Vagina (tissue), 2 donors: ENCODE measurements at regions not wholly inside any gene's neighbourhood (a gene's known extent, or its start where the extent isn't known, plus 50 kb on each side); places are given as distances from the start of the nearest gene placed in this dataset.

Source experiments
- DNase-seq, 2 donors: peaks; one replicate each; pipeline ENCODE4 v3.0.0-alpha.2; 2017; ENCODE audit errors: extremely low spot score in 2 of 2
- H3K27ac ChIP-seq: fragments of 200-600 bp; sonication (generic); one replicate; pipeline ENCODE4 v1.5.1; 2019
- H3K27me3 ChIP-seq: fragments of 200-600 bp; sonication (generic); one replicate; pipeline ENCODE4 v1.5.1; 2019
- H3K36me3 ChIP-seq, 2 donors: fragments of 200-600 bp; sonication (generic); one replicate each; pipeline ENCODE4 v1.5.1; 2017 to 2019
- H3K4me1 ChIP-seq: fragments of 200-600 bp; sonication (generic); one replicate; pipeline ENCODE4 v1.5.1; 2019
- H3K4me3 ChIP-seq, 2 donors: fragments of 200-600 bp; sonication (generic); 1 replicate in 1 of 2; 2 replicates in 1 of 2; pipeline ENCODE4 v1.5.1; 2016 to 2019
- H3K9me3 ChIP-seq: fragments of 200-600 bp; sonication (generic); one replicate; pipeline ENCODE4 v1.5.1; 2019
- POLR2A ChIP-seq, 2 donors: fragments of 450-650 bp; IDR thresholded peaks; one replicate each; pipeline ENCODE4 v1.6.1; 2017; ENCODE audit warnings: antibody characterized with exemption in 2 of 2, mild to moderate bottlenecking in 2 of 2, moderate library complexity in 2 of 2
- POLR2AphosphoS5 ChIP-seq, 2 donors: sonication (generic); formaldehyde crosslinking; IDR thresholded peaks; one replicate each; pipeline ENCODE4 v1.9.0; 2017; ENCODE audit warnings: antibody characterized with exemption in 2 of 2, mild to moderate bottlenecking in 2 of 2, low read depth in 1 of 2; ENCODE audit not compliant: insufficient read depth in 1 of 2
- intact Hi-C: fragments of 100-400 bp; cut with DNase I; formaldehyde crosslinking; loops from one replicate; pipeline ENCODE4 v1.15.1; 2023
- TF ChIP-seq, protein P1 (sequence below), 3 experiments: fragments of 450-650 bp in 2 of 3; fragments of 200-600 bp in 1 of 3; sonication (generic) in 1 of 3; IDR thresholded peaks; one replicate each; pipeline ENCODE4 v1.5.1; 2017 to 2019; ENCODE audit warnings: antibody characterized with exemption in 3 of 3, mild to moderate bottlenecking in 2 of 3, moderate library complexity in 2 of 3

DNA sequence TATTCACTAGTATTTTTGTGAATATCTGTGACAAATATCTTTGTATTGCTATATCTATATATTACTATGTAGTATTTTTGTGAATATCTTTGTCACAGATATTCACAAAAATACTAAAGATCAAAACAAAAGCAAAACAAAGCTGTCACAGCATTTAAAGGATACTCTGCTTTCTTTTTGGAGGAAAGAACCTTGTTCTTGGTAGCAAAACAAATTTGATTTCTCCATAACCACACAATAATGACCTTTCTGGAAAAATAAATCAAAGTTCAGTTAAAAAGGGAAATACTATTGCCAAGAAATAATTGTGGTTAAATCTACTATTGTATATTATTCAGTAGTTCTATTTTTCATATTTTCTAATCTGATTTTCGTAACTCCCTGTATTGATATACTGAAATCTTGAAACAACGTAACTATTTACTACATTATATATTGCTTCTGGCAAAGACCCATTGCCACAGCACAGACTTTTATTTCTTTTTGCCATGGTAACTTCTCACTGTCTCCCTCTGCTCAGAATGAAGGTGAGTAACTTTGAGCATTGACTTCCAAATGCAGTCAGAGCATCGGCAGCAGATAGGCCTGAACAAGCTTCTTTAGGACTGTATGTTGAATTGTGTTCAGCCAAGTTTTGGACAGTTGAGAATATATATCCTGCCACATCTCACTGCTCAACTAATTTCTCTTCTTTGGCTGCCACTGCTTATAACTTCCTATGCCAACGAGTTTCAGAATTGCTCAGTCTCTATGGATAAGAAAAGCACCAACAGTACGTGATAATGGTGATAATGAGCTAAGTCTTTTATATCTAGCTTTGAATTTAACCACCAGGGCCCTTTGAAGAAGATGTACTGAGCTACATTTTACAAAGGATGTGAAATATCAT is 1097.2 kb upstream of the GJE1 start:
- H3K9me3 ChIP-seq = no peaks in the 10 kb centered on the region
- H3K4me1 ChIP-seq = no peaks in the 10 kb centered on the region
- H3K27ac ChIP-seq = no peak overlapping the region
- H3K36me3 ChIP-seq = no peaks in the 10 kb centered on the region
- no peak for DNase-seq
- intact Hi-C loops = no loop called here
- TF ChIP-seq, protein P1, sequence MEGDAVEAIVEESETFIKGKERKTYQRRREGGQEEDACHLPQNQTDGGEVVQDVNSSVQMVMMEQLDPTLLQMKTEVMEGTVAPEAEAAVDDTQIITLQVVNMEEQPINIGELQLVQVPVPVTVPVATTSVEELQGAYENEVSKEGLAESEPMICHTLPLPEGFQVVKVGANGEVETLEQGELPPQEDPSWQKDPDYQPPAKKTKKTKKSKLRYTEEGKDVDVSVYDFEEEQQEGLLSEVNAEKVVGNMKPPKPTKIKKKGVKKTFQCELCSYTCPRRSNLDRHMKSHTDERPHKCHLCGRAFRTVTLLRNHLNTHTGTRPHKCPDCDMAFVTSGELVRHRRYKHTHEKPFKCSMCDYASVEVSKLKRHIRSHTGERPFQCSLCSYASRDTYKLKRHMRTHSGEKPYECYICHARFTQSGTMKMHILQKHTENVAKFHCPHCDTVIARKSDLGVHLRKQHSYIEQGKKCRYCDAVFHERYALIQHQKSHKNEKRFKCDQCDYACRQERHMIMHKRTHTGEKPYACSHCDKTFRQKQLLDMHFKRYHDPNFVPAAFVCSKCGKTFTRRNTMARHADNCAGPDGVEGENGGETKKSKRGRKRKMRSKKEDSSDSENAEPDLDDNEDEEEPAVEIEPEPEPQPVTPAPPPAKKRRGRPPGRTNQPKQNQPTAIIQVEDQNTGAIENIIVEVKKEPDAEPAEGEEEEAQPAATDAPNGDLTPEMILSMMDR (IDR thresholded peaks at IDR 0.05) = no peak
- TF ChIP-seq POLR2AphosphoS5 (IDR thresholded peaks at IDR 0.05; ENCODE audit: insufficient read depth in 1 of 2, low read depth in 1 of 2) (no peak), POLR2A (IDR thresholded peaks at IDR 0.05) (no peak)
- H3K4me3 ChIP-seq = no peak overlapping the region
- no peaks in the 10 kb centered on the region for H3K27me3 ChIP-seq

DNA sequence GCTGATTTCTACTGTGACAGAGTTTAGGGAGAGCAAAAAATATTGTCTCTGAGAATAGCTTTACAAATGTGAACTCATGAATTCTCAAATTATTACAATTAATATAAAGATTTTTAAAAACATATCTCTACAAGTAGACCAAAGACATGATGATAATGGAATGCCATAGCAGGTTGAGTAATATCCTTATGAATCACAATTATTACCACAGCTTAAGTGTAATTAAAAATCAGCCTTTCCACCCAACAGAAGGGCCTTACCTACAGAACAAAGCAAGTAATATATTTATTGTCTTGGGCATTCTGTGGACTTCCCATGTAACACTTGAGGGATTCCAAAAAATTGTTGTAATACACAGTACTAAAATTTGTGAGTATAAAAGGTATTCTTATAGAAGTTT is 1099.6 kb upstream of the GJE1 start:
- Histone ChIP-seq H3K9me3 (no peaks in the 10 kb centered on the region), H3K4me3 (no peak overlapping the region), H3K27ac (no peak overlapping the region), H3K27me3 (no peaks in the 10 kb centered on the region), H3K36me3 (no peaks in the 10 kb centered on the region), H3K4me1 (no peaks in the 10 kb centered on the region)
- TF ChIP-seq POLR2A (IDR thresholded peaks at IDR 0.05) (no peak), POLR2AphosphoS5 (IDR thresholded peaks at IDR 0.05; ENCODE audit: insufficient read depth in 1 of 2, low read depth in 1 of 2) (no peak)
- TF ChIP-seq, protein P1 (IDR thresholded peaks at IDR 0.05) = no peak
- intact Hi-C loops = no loop called here
- no peak for DNase-seq

DNA sequence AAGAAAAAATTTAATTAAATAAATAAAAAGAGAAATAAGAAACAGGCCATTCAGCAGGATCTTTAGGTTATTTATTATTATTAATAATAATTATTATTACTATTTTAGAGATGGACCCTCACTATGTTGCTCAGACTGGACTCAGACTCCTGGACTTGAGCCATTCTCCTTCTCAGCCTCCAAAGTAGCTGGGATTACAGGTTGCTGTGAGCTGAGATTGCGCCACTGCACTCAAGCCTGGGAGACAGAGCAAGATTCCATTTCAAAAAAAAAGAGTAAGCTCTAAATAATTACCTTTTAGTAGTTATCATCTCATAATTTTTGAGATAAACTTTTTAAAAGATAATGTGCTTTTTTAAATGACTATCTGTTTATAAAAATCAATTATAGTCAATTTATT is 1102.8 kb upstream of the GJE1 start:
- intact Hi-C loops = no loop called here
- no peak for DNase-seq
- no peak for TF ChIP-seq POLR2AphosphoS5 (IDR thresholded peaks at IDR 0.05; ENCODE audit: insufficient read depth in 1 of 2, low read depth in 1 of 2)
- no peak for TF ChIP-seq POLR2A (IDR thresholded peaks at IDR 0.05)
- TF ChIP-seq, protein P1 (IDR thresholded peaks at IDR 0.05) = no peak
- Histone ChIP-seq H3K27me3 (no peaks in the 10 kb centered on the region), H3K4me3 (no peak overlapping the region), H3K27ac (no peak overlapping the region), H3K9me3 (no peaks in the 10 kb centered on the region), H3K4me1 (no peaks in the 10 kb centered on the region), H3K36me3 (no peaks in the 10 kb centered on the region)

DNA sequence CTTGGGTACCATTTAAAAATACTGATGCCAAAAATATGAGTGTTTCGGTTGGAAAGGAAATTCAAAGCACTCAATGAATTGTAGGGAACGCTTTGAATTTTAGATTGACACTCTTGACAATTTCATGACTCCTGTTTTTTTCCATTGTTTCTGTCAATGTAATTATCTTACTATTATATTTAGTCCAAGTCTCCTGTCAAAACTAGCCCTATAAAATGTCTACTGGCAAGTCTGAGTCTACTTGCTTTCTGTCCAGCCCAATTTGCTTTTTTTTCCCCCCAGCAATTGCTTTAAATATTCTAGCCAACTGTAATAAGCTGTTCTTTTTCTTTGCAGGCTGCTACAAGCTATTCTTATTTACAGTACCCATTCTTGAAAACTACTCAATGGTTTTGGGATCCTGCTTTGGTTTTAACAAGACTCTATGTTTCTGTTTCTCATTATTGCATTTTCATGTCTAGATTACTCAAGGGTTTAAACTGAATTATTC is 1103.9 kb upstream of the GJE1 start:
- Histone ChIP-seq H3K27me3 (no peaks in the 10 kb centered on the region), H3K27ac (no peak overlapping the region), H3K9me3 (no peaks in the 10 kb centered on the region), H3K4me3 (no peak overlapping the region), H3K4me1 (no peaks in the 10 kb centered on the region), H3K36me3 (no peaks in the 10 kb centered on the region)
- no peak for DNase-seq
- TF ChIP-seq, protein P1 (IDR thresholded peaks at IDR 0.05) = no peak
- TF ChIP-seq POLR2AphosphoS5 (IDR thresholded peaks at IDR 0.05; ENCODE audit: insufficient read depth in 1 of 2, low read depth in 1 of 2) (no peak), POLR2A (IDR thresholded peaks at IDR 0.05) (no peak)
- intact Hi-C loops = no loop called here

DNA sequence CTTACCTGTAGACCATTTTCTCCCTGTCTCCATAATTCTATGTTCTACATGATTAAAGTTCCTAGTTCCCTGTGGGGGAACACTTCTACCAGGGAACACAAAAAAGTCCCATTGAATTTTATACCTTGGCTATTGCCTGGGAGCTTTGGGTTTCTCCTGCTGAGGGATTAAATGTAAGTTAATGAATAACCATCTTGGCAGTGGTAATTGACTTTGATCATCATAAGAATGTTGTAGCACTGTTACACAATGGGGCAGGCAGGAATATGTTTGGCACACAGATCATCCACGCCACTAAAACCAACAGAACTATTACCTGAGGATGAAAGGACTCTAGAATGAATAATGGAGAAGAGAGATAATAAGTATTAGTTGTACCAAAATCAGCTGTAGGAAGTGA is 1106.2 kb upstream of the GJE1 start:
- no peak for DNase-seq
- no peaks in the 10 kb centered on the region for H3K36me3 ChIP-seq
- no peak for TF ChIP-seq POLR2AphosphoS5 (IDR thresholded peaks at IDR 0.05; ENCODE audit: insufficient read depth in 1 of 2, low read depth in 1 of 2)
- TF ChIP-seq POLR2A (IDR thresholded peaks at IDR 0.05) = no peak
- TF ChIP-seq, protein P1 (IDR thresholded peaks at IDR 0.05) = no peak
- H3K4me1 ChIP-seq = no peaks in the 10 kb centered on the region
- H3K27ac ChIP-seq = no peak overlapping the region
- no peaks in the 10 kb centered on the region for H3K9me3 ChIP-seq
- no peaks in the 10 kb centered on the region for H3K27me3 ChIP-seq
- no peak overlapping the region for H3K4me3 ChIP-seq
- intact Hi-C loops = no loop called here
